Keratinocyte (primary cell): ENCODE measurements at regions not wholly inside any gene's neighbourhood (a gene's known extent, or its start where the extent isn't known, plus 50 kb on each side); places are given as distances from the start of the nearest gene placed in this dataset.

Experiments used
- EZH2 ChIP-seq: IDR thresholded peaks from one replicate; pipeline ENCODE4 v1.6.1; 2012; ENCODE audit warnings: inconsistent platforms, mild to moderate bottlenecking, low read length, moderate library complexity
- TF ChIP-seq, protein P1 (sequence below), 3 experiments: IDR thresholded peaks in 1 of 3; conservative IDR thresholded peaks in 1 of 3; optimal IDR thresholded peaks in 1 of 3; 2 replicates in 2 of 3; 3 replicates in 1 of 3; pipeline versions ENCODE3 to v1.5.1; 2011; ENCODE audit warnings: low read length in 3 of 3, mild to moderate bottlenecking in 3 of 3, moderate library complexity in 2 of 3, control low read depth in 1 of 3, inconsistent platforms in 1 of 3; ENCODE audit not compliant: insufficient read depth in 2 of 3; ENCODE audit errors: extremely low read depth in 1 of 3

- TF ChIP-seq, protein P1, sequence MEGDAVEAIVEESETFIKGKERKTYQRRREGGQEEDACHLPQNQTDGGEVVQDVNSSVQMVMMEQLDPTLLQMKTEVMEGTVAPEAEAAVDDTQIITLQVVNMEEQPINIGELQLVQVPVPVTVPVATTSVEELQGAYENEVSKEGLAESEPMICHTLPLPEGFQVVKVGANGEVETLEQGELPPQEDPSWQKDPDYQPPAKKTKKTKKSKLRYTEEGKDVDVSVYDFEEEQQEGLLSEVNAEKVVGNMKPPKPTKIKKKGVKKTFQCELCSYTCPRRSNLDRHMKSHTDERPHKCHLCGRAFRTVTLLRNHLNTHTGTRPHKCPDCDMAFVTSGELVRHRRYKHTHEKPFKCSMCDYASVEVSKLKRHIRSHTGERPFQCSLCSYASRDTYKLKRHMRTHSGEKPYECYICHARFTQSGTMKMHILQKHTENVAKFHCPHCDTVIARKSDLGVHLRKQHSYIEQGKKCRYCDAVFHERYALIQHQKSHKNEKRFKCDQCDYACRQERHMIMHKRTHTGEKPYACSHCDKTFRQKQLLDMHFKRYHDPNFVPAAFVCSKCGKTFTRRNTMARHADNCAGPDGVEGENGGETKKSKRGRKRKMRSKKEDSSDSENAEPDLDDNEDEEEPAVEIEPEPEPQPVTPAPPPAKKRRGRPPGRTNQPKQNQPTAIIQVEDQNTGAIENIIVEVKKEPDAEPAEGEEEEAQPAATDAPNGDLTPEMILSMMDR (optimal IDR thresholded peaks at IDR 0.05 in 1 of 3, IDR thresholded peaks at IDR 0.05 in 1 of 3, conservative IDR thresholded peaks at IDR 0.05 in 1 of 3; ENCODE audit: extremely low read depth in 1 of 3, insufficient read depth in 2 of 3, low read length in 3 of 3), result no peak
- no peak for TF ChIP-seq EZH2
Observed at GRCh38 chr15:26073430-26074333, 210.6 kb upstream of the ATP10A start.
